HCT116 (cell line): ENCODE measurements at regions not wholly inside any gene's neighbourhood (a gene's known extent, or its start where the extent isn't known, plus 50 kb on each side); places are given as distances from the start of the nearest gene placed in this dataset.

Experiments used
- ATAC-seq: fragments of 200-7000 bp; cut with Tn5 transposase; 2 replicates; pipeline ENCODE4 v1.9.1; 2020; ENCODE audit warnings: mild to moderate bottlenecking, moderate library complexity
- BruUV-seq: library from RNA; stranded (reverse); fragments of 400-500 nt; replicated peaks from 2 replicates; lab custom pipeline; 2021; lab: Mats Ljungman, UMichigan
- CTCF ChIA-PET: fragments of 300-600 bp; sonication (Branson Sonifier 250); formaldehyde crosslinking; loops from one replicate; lab custom pipeline; 2021; ENCODE audit warnings: antibody characterized with exemption; lab: Charles Lee
- POLR2A ChIA-PET: fragments of 300-600, 350-600 bp; sonication (Branson Sonifier 250); formaldehyde crosslinking; loops from one replicate; lab custom pipeline; 2021; ENCODE audit warnings: antibody characterized with exemption; lab: Charles Lee
- RAD21 ChIA-PET, 2 experiments: fragments of 300-600 bp; sonication (Branson Sonifier 250); formaldehyde crosslinking; loops; one replicate each; lab custom pipeline; 2023; ENCODE audit warnings: low total read pairs in 2 of 2; ENCODE audit not compliant: uncharacterized antibody in 2 of 2, unreplicated experiment in 2 of 2, low non-redundant PET in 1 of 2; lab: Charles Lee
- DNase-seq: peaks from one replicate; pipeline ENCODE4 v3.0.0-alpha.2; 2010; ENCODE audit warnings: low read depth, low spot score
- H2AFZ ChIP-seq: fragments of 200-600 bp; shearing (Covaris generic), sonication (generic); 2 replicates; pipeline ENCODE4 v1.6.1; 2017; ENCODE audit warnings: low read depth, mixed run types, mixed read lengths, antibody characterized with exemption, low read length; ENCODE audit not compliant: poor library complexity, severe bottlenecking
- H3K27ac ChIP-seq: 2 replicates; pipeline ENCODE4 v1.5.1; 2012; ENCODE audit warnings: low read depth, low read length
- H3K27me3 ChIP-seq: fragments of 200-600 bp; sonication (generic); 2 replicates; pipeline ENCODE4 v1.6.1; 2016; ENCODE audit warnings: mixed run types, low read length, mixed read lengths; ENCODE audit not compliant: insufficient read depth
- H3K36me3 ChIP-seq, 2 experiments: fragments of 200-500 bp in 1 of 2; fragments of 200-600 bp in 1 of 2; sonication (Bioruptor generic) in 1 of 2; sonication (generic) in 1 of 2; 2 replicates each; pipeline versions ENCODE4 v1.5.1 to v1.6.1; 2014 to 2016; ENCODE audit warnings: low read length in 2 of 2, inconsistent platforms in 1 of 2, mixed read lengths in 1 of 2, mixed run types in 1 of 2; ENCODE audit not compliant: insufficient read depth in 2 of 2, control insufficient read depth in 1 of 2
- H3K4me1 ChIP-seq, 2 experiments: fragments of 200-600 bp in 1 of 2; sonication (generic) in 1 of 2; 2 replicates each; pipeline versions ENCODE4 v1.5.1 to v1.6.1; 2012 to 2017; ENCODE audit warnings: low read length in 2 of 2, inconsistent platforms in 1 of 2, mild to moderate bottlenecking in 1 of 2, mixed read lengths in 1 of 2, mixed run types in 1 of 2, moderate library complexity in 1 of 2; ENCODE audit not compliant: insufficient read depth in 2 of 2, control insufficient read depth in 1 of 2
- H3K4me2 ChIP-seq: fragments of 200-600 bp; sonication (generic); 2 replicates; pipeline ENCODE4 v1.6.1; 2017; ENCODE audit warnings: mixed run types, low read length, mixed read lengths
- H3K4me3 ChIP-seq, 2 experiments: fragments of 200-600 bp in 1 of 2; sonication (generic) in 1 of 2; replicated peaks in 1 of 2; 2 replicates each; pipeline ENCODE4 v1.5.1; 2011 to 2016; ENCODE audit warnings: low read length in 2 of 2, control low read depth in 1 of 2, low read depth in 1 of 2, mild to moderate bottlenecking in 1 of 2, mixed read lengths in 1 of 2, mixed run types in 1 of 2
- H3K79me2 ChIP-seq: fragments of 200-600 bp; sonication (generic); 2 replicates; pipeline ENCODE4 v1.6.1; 2017; ENCODE audit warnings: mild to moderate bottlenecking, mixed run types, low read length, moderate library complexity, mixed read lengths; ENCODE audit not compliant: insufficient read depth
- H3K9ac ChIP-seq: fragments of 200-600 bp; sonication (generic); 2 replicates; pipeline ENCODE4 v1.6.1; 2016; ENCODE audit warnings: low read length, mixed read lengths
- H3K9me2 ChIP-seq: fragments of 200-600 bp; sonication (generic), shearing (Covaris generic); 2 replicates; pipeline ENCODE4 v1.6.1; 2017; ENCODE audit warnings: mixed run types, mild to moderate bottlenecking, moderate library complexity; ENCODE audit not compliant: insufficient read depth
- H3K9me3 ChIP-seq, 2 experiments: fragments of 200-500 bp in 1 of 2; fragments of 200-600 bp in 1 of 2; sonication (Bioruptor generic) in 1 of 2; sonication (generic) in 1 of 2; 2 replicates each; pipeline ENCODE4 v1.6.1; 2014 to 2017; ENCODE audit warnings: low read length in 2 of 2, mixed read lengths in 2 of 2, inconsistent platforms in 1 of 2, low read depth in 1 of 2, mild to moderate bottlenecking in 1 of 2, mixed run types in 1 of 2, moderate library complexity in 1 of 2; ENCODE audit not compliant: control insufficient read depth in 1 of 2, insufficient read depth in 1 of 2
- H4K20me1 ChIP-seq: fragments of 200-600 bp; sonication (generic), shearing (Covaris generic); 2 replicates; pipeline ENCODE4 v1.6.1; 2017; ENCODE audit warnings: mixed run types, mild to moderate bottlenecking, moderate library complexity; ENCODE audit not compliant: insufficient read depth
- CEBPB ChIP-seq: IDR thresholded peaks from 2 replicates; pipeline ENCODE4 v1.6.1; 2012; ENCODE audit warnings: low read depth
- EGR1 ChIP-seq: IDR thresholded peaks from 2 replicates; pipeline ENCODE4 v1.6.1; 2012; ENCODE audit warnings: low read depth
- ELF1 ChIP-seq: IDR thresholded peaks from 2 replicates; pipeline ENCODE4 v1.6.1; 2012; ENCODE audit warnings: low read depth, borderline replicate concordance
- EZH2 ChIP-seq: fragments of 200-600 bp; sonication (generic); IDR thresholded peaks from 2 replicates; pipeline ENCODE4 v1.6.1; 2017; ENCODE audit warnings: antibody characterized with exemption, mixed run types
- EZH2phosphoT487 ChIP-seq: fragments of 200-600 bp; IDR thresholded peaks from 2 replicates; pipeline ENCODE4 v1.6.1; 2018; ENCODE audit warnings: antibody characterized with exemption, borderline replicate concordance
- FOSL1 ChIP-seq: IDR thresholded peaks from 2 replicates; pipeline ENCODE4 v1.6.1; 2012; ENCODE audit warnings: low read depth
- POLR2A ChIP-seq: IDR thresholded peaks from 2 replicates; pipeline ENCODE4 v1.7.0; 2011; ENCODE audit warnings: borderline replicate concordance; ENCODE audit not compliant: insufficient read depth, insufficient read length; ENCODE audit errors: extremely low read depth
- POLR2AphosphoS5 ChIP-seq: IDR thresholded peaks from 2 replicates; pipeline ENCODE4 v1.6.1; 2011; ENCODE audit warnings: mild to moderate bottlenecking, low read depth, low read length, moderate library complexity
- RAD21 ChIP-seq: IDR thresholded peaks from 2 replicates; pipeline ENCODE4 v1.6.1; 2012; ENCODE audit warnings: low read depth, mild to moderate bottlenecking
- REST ChIP-seq: IDR thresholded peaks from 2 replicates; pipeline ENCODE4 v1.6.1; 2012; ENCODE audit warnings: low read depth
- SIN3A ChIP-seq: IDR thresholded peaks from 2 replicates; pipeline ENCODE4 v1.6.1; 2012; ENCODE audit warnings: low read depth
- SP1 ChIP-seq: IDR thresholded peaks from 2 replicates; pipeline ENCODE4 v1.6.1; 2012; ENCODE audit warnings: low read depth
- SRF ChIP-seq: IDR thresholded peaks from 2 replicates; pipeline ENCODE4 v1.6.1; 2012; ENCODE audit warnings: low read depth
- YY1 ChIP-seq: IDR thresholded peaks from 2 replicates; pipeline ENCODE4 v1.6.1; 2011; ENCODE audit warnings: low read length, low read depth, moderate library complexity, mild to moderate bottlenecking; ENCODE audit not compliant: insufficient replicate concordance; ENCODE audit errors: extremely low read depth
- ZBTB33 ChIP-seq: IDR thresholded peaks from 2 replicates; pipeline ENCODE4 v1.6.1; 2011; ENCODE audit warnings: mild to moderate bottlenecking, low read length, moderate library complexity; ENCODE audit not compliant: insufficient replicate concordance; ENCODE audit errors: extremely low read depth
- ZNF274 ChIP-seq: fragments of 200-500 bp; sonication (Bioruptor generic); IDR thresholded peaks from 2 replicates; pipeline ENCODE4 v1.6.1; 2014; ENCODE audit warnings: mild to moderate bottlenecking, low read depth, low read length, inconsistent platforms
- intact Hi-C: fragments of 100-400 bp; cut with micrococcal nuclease; formaldehyde crosslinking; loops from 2 replicates; pipeline ENCODE4 v1.10.0; 2022
- TF ChIP-seq, protein P1 (sequence below): IDR thresholded peaks from 2 replicates; pipeline ENCODE4 v1.6.1; 2012
- TF ChIP-seq, protein P2 (sequence below): IDR thresholded peaks from 2 replicates; pipeline ENCODE4 v1.6.1; 2012

DNA sequence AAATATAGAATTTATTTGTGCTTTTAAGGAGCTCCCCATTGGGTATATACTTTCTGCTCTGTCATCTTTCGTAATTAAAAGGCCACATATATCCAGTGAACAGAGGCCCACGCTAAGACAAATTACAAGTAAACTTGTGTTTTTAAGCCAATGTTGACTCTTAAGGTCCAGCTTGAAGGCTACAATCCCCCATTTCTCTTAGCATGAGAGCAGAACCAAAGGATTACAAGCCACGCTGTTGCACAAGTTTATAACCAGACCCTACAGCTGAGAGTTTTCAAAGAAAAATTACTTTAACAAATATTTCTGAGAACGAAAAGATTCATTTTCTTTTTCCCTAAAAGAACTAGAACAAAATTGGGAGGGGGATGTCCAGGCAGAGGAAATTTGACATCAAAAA, 471.0 kb downstream of the TXNL1 start:
- no peaks in the 10 kb centered on the region for H3K27me3 ChIP-seq

More for the DNA sequence above, 471.0 kb downstream of the TXNL1 start:
- DNase-seq: no peak
- no peak overlapping the region for H3K27ac ChIP-seq
- no peaks in the 10 kb centered on the region for H3K9me2 ChIP-seq
- H3K9ac ChIP-seq: no peak overlapping the region
- H4K20me1 ChIP-seq: no peaks in the 10 kb centered on the region
- H3K4me2 ChIP-seq: no peak overlapping the region
- H3K4me1 ChIP-seq: no peaks in the 10 kb centered on the region
- no peak overlapping the region for H2AFZ ChIP-seq
- H3K36me3 ChIP-seq: no peaks in the 10 kb centered on the region
- BruUV-seq: no TSS peak
- TF ChIP-seq SIN3A (no peak), EZH2phosphoT487 (no peak), SRF (no peak), FOSL1 (no peak), CEBPB (no peak), POLR2AphosphoS5 (no peak), ZBTB33 (no peak), POLR2A (no peak), SP1 (no peak), YY1 (no peak), EGR1 (no peak), ELF1 (no peak), ZNF274 (no peak), EZH2 (no peak), REST (no peak), RAD21 (no peak)
- TF ChIP-seq, protein P1, sequence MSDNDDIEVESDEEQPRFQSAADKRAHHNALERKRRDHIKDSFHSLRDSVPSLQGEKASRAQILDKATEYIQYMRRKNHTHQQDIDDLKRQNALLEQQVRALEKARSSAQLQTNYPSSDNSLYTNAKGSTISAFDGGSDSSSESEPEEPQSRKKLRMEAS: no peak
- TF ChIP-seq, protein P2, sequence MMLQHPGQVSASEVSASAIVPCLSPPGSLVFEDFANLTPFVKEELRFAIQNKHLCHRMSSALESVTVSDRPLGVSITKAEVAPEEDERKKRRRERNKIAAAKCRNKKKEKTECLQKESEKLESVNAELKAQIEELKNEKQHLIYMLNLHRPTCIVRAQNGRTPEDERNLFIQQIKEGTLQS: no peak
- ATAC-seq: no peak
- ChIA-PET CTCF (no interaction called here), POLR2A (no interaction called here), RAD21 (no interaction called here)
- intact Hi-C loops: no loop called here
- H3K9me3 ChIP-seq: peaks cover 9 to 16% of the 10 kb centered on the region in 2 experiments; a peak in 2 of 4 replicates
- no peak overlapping the region for H3K4me3 ChIP-seq
- H3K79me2 ChIP-seq: no peaks in the 10 kb centered on the region
